SK-N-SH treated with all-trans-retinoic acid at 6 μM for 48 hours (cell line): ENCODE measurements at regions not wholly inside any gene's neighbourhood (a gene's known extent, or its start where the extent isn't known, plus 50 kb on each side); places are given as distances from the start of the nearest gene placed in this dataset.

ENCODE experiments used
- ATAC-seq: fragments of 200-7000 bp; cut with Tn5 transposase; 3 replicates; pipeline ENCODE4 v1.9.1; 2020; ENCODE audit warnings: mild to moderate bottlenecking, moderate library complexity
- ARNTL ChIP-seq: fragments of 450-650 bp; formaldehyde crosslinking; IDR thresholded peaks from 2 replicates; pipeline ENCODE4 v1.5.0; 2020; ENCODE audit warnings: low read depth, mild to moderate bottlenecking, moderate library complexity, borderline replicate concordance
- BACH2 ChIP-seq: fragments of 250-450 bp; sonication (Bioruptor Pico); IDR thresholded peaks from 2 replicates; pipeline ENCODE4 v1.9.0; 2021; ENCODE audit warnings: mild to moderate bottlenecking, borderline replicate concordance
- CSDC2 ChIP-seq: fragments of 250-450 bp; sonication (Bioruptor Pico); IDR thresholded peaks from 2 replicates; pipeline ENCODE4 v1.5.0; 2020; ENCODE audit warnings: mild to moderate bottlenecking, moderate library complexity
- GLIS3 ChIP-seq: fragments of 250-450 bp; sonication (Bioruptor Pico); IDR thresholded peaks from 2 replicates; pipeline ENCODE4 v1.5.0; 2020; ENCODE audit warnings: mild to moderate bottlenecking, moderate library complexity
- ISL1 ChIP-seq: fragments of 250-450 bp; sonication (Bioruptor Pico); IDR thresholded peaks from 2 replicates; pipeline ENCODE4 v2.1.2; 2022; ENCODE audit warnings: mild to moderate bottlenecking, moderate library complexity
- OSR1 ChIP-seq: fragments of 250-450 bp; sonication (Bioruptor Pico); IDR thresholded peaks from 2 replicates; pipeline ENCODE4 v1.8.0; 2022; ENCODE audit warnings: moderate library complexity, mild to moderate bottlenecking, inconsistent platforms
- PPARA ChIP-seq: fragments of 250-450 bp; sonication (Bioruptor Pico); IDR thresholded peaks from 2 replicates; pipeline ENCODE4 v1.5.0; 2020; ENCODE audit warnings: mild to moderate bottlenecking, borderline replicate concordance
- RARB ChIP-seq: fragments of 250-450 bp; sonication (Bioruptor Pico); IDR thresholded peaks from 2 replicates; pipeline ENCODE4 v1.8.0; 2021; ENCODE audit warnings: mild to moderate bottlenecking, moderate library complexity
- SNAI2 ChIP-seq: fragments of 250-450 bp; sonication (Bioruptor Pico); IDR thresholded peaks from 2 replicates; pipeline ENCODE4 v1.5.0; 2020; ENCODE audit warnings: mild to moderate bottlenecking, moderate library complexity
- TCF4 ChIP-seq: fragments of 250-450 bp; sonication (Bioruptor Pico); IDR thresholded peaks from 2 replicates; pipeline ENCODE4 v1.8.0; 2021; ENCODE audit warnings: mild to moderate bottlenecking, moderate library complexity, borderline replicate concordance
- TOX ChIP-seq: fragments of 250-450 bp; sonication (Bioruptor Pico); IDR thresholded peaks from 2 replicates; pipeline ENCODE4 v1.8.0; 2021; ENCODE audit warnings: mild to moderate bottlenecking, moderate library complexity, borderline replicate concordance
- ZC3H10 ChIP-seq: fragments of 250-450 bp; sonication (Bioruptor Pico); IDR thresholded peaks from 2 replicates; pipeline ENCODE4 v1.5.1; 2021; ENCODE audit warnings: mild to moderate bottlenecking, moderate library complexity
- ZFP3 ChIP-seq: fragments of 250-450 bp; sonication (Bioruptor Pico); IDR thresholded peaks from 2 replicates; pipeline ENCODE4 v1.5.0; 2020; ENCODE audit warnings: mild to moderate bottlenecking, moderate library complexity
- ZFP30 ChIP-seq: fragments of 450-650 bp; formaldehyde crosslinking; IDR thresholded peaks from 2 replicates; pipeline ENCODE4 v1.5.0; 2022; ENCODE audit warnings: mild to moderate bottlenecking, moderate library complexity
- ZNF70 ChIP-seq: fragments of 450-650 bp; formaldehyde crosslinking; IDR thresholded peaks from 2 replicates; pipeline ENCODE4 v1.5.0; 2020; ENCODE audit warnings: mild to moderate bottlenecking, moderate library complexity
- ZNF8 ChIP-seq: fragments of 450-650 bp; formaldehyde crosslinking; IDR thresholded peaks from 2 replicates; pipeline ENCODE4 v1.5.0; 2020; ENCODE audit warnings: mild to moderate bottlenecking, moderate library complexity
- TF ChIP-seq, protein P1 (sequence below): fragments of 250-450 bp; sonication (Bioruptor Pico); IDR thresholded peaks from 2 replicates; pipeline ENCODE4 v1.5.1; 2020; ENCODE audit warnings: low read depth, mild to moderate bottlenecking, moderate library complexity
- TF ChIP-seq, protein P2 (sequence below): fragments of 250-450 bp; sonication (Bioruptor Pico); IDR thresholded peaks from 2 replicates; pipeline ENCODE4 v1.5.0; 2020; ENCODE audit warnings: mild to moderate bottlenecking, moderate library complexity
- TF ChIP-seq, protein P3 (sequence below): fragments of 250-450 bp; sonication (Bioruptor Pico); IDR thresholded peaks from 2 replicates; pipeline ENCODE4 v1.8.0; 2020; ENCODE audit warnings: mild to moderate bottlenecking, moderate library complexity, borderline replicate concordance
- TF ChIP-seq, protein P4 (sequence below): fragments of 250-450 bp; sonication (Bioruptor Pico); IDR thresholded peaks from 2 replicates; pipeline ENCODE4 v1.8.0; 2021; ENCODE audit warnings: low read depth, mild to moderate bottlenecking, moderate library complexity, borderline replicate concordance

DNA sequence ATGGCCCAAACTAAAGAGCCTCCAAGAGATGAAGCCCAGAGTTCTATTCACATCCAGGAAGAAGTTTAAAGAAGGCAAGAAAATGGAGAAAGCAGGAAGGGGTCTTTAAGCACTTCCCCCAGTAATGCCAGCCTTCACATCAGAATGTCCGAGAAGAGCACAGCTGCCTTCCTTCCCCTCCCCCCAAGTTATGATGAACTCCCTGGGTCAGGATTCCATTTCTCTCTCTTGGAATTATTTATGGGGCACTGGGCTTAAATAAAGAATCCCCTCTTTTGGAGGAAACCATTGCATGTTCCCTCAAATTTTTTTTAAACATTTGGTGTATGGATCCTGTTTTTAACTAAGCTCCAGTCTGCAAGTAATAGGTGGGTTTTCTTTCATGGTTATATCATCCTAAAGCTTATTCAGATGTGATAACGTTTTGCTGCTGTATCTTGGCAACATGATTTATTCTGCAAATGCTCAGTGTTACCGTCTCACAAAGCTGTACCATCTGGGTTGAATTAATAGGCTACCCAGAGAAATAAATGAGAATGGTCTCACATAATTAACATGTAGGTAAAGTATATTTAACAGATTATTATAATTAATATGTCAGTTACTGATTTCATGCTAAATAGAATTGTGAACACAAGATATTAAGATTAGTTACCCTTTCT lies 160.9 kb upstream of the TOX3 start (continued):
- TF ChIP-seq, protein P1, sequence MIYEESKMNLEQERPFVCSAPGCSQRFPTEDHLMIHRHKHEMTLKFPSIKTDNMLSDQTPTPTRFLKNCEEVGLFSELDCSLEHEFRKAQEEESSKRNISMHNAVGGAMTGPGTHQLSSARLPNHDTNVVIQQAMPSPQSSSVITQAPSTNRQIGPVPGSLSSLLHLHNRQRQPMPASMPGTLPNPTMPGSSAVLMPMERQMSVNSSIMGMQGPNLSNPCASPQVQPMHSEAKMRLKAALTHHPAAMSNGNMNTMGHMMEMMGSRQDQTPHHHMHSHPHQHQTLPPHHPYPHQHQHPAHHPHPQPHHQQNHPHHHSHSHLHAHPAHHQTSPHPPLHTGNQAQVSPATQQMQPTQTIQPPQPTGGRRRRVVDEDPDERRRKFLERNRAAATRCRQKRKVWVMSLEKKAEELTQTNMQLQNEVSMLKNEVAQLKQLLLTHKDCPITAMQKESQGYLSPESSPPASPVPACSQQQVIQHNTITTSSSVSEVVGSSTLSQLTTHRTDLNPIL (CRISPR knock-in tag), result no peak
- no peak for TF ChIP-seq ARNTL

DNA sequence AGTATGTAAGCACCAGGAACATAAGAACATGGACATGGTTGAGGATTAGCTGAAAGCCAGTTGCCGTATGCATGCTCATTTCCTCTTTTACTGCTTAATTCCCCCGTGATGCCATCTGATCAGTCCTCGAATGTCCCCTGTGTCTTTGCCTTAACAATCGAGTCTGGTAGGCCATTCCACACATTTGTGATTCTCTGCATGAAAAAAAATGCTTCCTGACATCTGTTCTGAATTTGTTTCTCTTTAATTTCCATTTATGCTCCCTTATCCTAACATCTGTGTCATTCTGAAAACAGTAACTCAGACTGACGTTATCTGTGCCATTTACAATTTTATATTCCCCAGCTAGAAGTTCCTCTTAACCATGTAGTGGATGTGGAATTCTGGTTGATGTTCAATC lies 158.2 kb upstream of the TOX3 start:
- peak; percentile 77; the same call in 1 of the 2 replicates for TF ChIP-seq TCF4 (CRISPR knock-in tag)
- no peak for TF ChIP-seq GLIS3
- no peak for TF ChIP-seq RARB (CRISPR knock-in tag)
- TF ChIP-seq ZFP30 (CRISPR knock-in tag), result no peak
- TF ChIP-seq, protein P2, sequence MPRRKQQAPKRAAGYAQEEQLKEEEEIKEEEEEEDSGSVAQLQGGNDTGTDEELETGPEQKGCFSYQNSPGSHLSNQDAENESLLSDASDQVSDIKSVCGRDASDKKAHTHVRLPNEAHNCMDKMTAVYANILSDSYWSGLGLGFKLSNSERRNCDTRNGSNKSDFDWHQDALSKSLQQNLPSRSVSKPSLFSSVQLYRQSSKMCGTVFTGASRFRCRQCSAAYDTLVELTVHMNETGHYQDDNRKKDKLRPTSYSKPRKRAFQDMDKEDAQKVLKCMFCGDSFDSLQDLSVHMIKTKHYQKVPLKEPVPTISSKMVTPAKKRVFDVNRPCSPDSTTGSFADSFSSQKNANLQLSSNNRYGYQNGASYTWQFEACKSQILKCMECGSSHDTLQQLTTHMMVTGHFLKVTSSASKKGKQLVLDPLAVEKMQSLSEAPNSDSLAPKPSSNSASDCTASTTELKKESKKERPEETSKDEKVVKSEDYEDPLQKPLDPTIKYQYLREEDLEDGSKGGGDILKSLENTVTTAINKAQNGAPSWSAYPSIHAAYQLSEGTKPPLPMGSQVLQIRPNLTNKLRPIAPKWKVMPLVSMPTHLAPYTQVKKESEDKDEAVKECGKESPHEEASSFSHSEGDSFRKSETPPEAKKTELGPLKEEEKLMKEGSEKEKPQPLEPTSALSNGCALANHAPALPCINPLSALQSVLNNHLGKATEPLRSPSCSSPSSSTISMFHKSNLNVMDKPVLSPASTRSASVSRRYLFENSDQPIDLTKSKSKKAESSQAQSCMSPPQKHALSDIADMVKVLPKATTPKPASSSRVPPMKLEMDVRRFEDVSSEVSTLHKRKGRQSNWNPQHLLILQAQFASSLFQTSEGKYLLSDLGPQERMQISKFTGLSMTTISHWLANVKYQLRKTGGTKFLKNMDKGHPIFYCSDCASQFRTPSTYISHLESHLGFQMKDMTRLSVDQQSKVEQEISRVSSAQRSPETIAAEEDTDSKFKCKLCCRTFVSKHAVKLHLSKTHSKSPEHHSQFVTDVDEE (CRISPR knock-in tag), result peak; percentile 39; the same call in 1 of the 2 replicates
- no peak for ATAC-seq

DNA sequence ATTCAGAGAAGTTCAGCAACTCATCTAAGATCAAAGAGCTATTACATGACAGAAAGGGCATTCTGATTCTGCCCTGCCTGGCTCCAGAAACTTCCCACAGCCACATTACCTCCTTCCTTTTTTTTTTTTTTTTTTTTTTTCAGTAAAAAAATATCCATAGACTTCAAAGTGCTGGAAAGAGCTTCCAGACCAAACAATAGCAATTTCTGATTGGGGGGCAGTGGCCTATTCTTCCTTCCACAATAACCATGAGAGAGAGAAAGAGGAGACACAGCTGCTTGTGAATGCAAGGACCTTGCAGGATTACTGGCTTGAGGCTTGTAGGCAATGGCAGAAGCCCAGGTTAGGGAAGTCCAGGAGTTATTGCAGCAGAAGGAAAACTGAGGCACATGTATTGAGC lies 151.0 kb upstream of the TOX3 start:
- no peak for ATAC-seq
- no peak for TF ChIP-seq ZFP3
- TF ChIP-seq ARNTL, result no peak
- no peak for TF ChIP-seq SNAI2 (CRISPR knock-in tag)
- no peak for TF ChIP-seq PPARA (CRISPR knock-in tag)
- TF ChIP-seq, protein P3, sequence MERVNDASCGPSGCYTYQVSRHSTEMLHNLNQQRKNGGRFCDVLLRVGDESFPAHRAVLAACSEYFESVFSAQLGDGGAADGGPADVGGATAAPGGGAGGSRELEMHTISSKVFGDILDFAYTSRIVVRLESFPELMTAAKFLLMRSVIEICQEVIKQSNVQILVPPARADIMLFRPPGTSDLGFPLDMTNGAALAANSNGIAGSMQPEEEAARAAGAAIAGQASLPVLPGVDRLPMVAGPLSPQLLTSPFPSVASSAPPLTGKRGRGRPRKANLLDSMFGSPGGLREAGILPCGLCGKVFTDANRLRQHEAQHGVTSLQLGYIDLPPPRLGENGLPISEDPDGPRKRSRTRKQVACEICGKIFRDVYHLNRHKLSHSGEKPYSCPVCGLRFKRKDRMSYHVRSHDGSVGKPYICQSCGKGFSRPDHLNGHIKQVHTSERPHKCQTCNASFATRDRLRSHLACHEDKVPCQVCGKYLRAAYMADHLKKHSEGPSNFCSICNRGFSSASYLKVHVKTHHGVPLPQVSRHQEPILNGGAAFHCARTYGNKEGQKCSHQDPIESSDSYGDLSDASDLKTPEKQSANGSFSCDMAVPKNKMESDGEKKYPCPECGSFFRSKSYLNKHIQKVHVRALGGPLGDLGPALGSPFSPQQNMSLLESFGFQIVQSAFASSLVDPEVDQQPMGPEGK (CRISPR knock-in tag), result no peak
- TF ChIP-seq ZC3H10 (CRISPR knock-in tag), result no peak
- no peak for TF ChIP-seq ZNF70 (CRISPR knock-in tag)
- TF ChIP-seq TOX (CRISPR knock-in tag), result no peak

DNA sequence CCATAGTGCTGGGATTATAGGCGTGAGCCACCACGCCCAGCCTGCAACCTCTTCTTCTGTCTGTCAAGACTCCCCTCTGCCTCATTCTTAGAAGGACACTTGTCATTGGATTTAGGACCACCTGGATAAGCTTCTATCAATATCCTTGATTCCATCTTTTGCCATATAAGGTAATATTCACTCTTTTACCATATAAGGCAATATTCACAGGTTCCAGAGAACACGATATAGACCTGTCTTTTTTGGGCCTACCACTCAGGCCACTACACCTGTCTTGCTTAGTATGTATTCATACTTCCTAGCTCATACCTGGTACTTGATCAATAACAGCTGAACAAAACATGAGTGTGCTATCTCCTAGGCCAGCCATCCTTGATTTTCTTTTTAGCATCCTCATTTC lies 149.2 kb upstream of the TOX3 start:
- no peak for ATAC-seq
- TF ChIP-seq, protein P2 (CRISPR knock-in tag), result no peak
- TF ChIP-seq ARNTL (no peak), ZFP3 (no peak), ZNF8 (CRISPR knock-in tag) (no peak), TCF4 (CRISPR knock-in tag) (no peak), ZC3H10 (CRISPR knock-in tag) (no peak), GLIS3 (no peak)

DNA sequence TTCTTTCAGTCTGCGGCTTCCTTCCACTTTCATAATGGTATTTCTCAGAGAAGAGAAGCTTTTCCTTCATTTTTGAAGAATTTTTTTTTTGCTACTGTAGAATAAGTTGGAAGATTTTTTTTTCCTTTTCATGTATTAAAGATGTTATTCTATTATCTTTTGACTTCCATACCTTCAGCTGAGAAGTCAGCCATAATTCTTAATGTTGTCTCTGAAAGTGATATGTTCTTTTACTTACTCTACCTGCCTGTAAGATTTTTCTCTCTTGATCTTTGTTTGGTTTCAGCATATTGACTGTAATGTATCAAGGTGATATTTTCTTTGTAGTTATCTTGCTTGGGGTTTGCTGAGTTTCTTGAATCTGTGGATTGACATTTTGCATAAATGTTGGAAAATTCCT lies 143.5 kb upstream of the TOX3 start:
- no peak for ATAC-seq
- TF ChIP-seq ZFP30 (CRISPR knock-in tag) (no peak), ZNF8 (CRISPR knock-in tag) (no peak), TCF4 (CRISPR knock-in tag) (no peak), CSDC2 (CRISPR knock-in tag) (no peak), ZNF70 (CRISPR knock-in tag) (no peak), ARNTL (no peak), ZFP3 (no peak), ZC3H10 (CRISPR knock-in tag) (no peak), TOX (CRISPR knock-in tag) (no peak), ISL1 (CRISPR knock-in tag) (no peak), OSR1 (CRISPR knock-in tag) (no peak), RARB (CRISPR knock-in tag) (no peak), BACH2 (CRISPR knock-in tag) (no peak)
- TF ChIP-seq, protein P3 (CRISPR knock-in tag), result no peak
- TF ChIP-seq, protein P4, sequence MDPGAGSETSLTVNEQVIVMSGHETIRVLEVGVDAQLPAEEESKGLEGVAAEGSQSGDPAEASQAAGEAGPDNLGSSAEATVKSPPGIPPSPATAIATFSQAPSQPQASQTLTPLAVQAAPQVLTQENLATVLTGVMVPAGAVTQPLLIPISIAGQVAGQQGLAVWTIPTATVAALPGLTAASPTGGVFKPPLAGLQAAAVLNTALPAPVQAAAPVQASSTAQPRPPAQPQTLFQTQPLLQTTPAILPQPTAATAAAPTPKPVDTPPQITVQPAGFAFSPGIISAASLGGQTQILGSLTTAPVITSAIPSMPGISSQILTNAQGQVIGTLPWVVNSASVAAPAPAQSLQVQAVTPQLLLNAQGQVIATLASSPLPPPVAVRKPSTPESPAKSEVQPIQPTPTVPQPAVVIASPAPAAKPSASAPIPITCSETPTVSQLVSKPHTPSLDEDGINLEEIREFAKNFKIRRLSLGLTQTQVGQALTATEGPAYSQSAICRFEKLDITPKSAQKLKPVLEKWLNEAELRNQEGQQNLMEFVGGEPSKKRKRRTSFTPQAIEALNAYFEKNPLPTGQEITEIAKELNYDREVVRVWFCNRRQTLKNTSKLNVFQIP (CRISPR knock-in tag), result no peak
